Right lobe of liver (tissue), 4 donors: ENCODE measurements at regions not wholly inside any gene's neighbourhood (a gene's known extent, or its start where the extent isn't known, plus 50 kb on each side); places are given as distances from the start of the nearest gene placed in this dataset.

Source experiments
- POLR2A ChIP-seq: fragments of 450-650 bp; IDR thresholded peaks from one replicate; pipeline ENCODE4 v1.6.1; 2017; ENCODE audit warnings: antibody characterized with exemption, mild to moderate bottlenecking
- TF ChIP-seq, protein P1 (sequence below), 4 donors: fragments of 200-600 bp in 3 of 4; fragments of 450-650 bp in 1 of 4; IDR thresholded peaks; one replicate each; pipeline versions ENCODE4 v1.5.1 to v1.8.0; 2016 to 2022; ENCODE audit warnings: antibody characterized with exemption in 4 of 4, mild to moderate bottlenecking in 2 of 4
- donor health status: DM: no; HTN: no; CAD: no.
- donor health status: DM: no; HTN: no; CAD: no.
- donor health status: DM: no; HTN: yes; CAD: no.

DNA sequence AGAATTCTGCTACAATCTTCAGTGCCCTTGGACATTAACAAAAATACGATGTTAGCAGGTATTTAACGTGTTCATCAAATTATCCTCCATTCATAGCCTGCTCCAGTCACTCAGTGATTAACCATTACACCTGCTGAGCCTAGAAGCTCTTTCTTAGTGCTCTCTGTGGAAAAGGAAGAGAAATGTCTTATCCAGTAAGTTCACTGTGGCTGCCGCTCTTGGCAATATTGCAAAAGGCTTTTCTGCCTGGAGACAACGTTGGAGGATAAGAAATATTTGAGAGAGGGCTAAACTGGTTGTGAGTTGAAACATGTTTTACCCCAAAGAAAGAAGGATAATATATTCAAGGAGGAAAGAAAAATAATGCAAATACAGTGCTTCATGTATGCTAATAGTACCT lies 217.4 kb upstream of the HSF2 start:
- TF ChIP-seq, protein P1, sequence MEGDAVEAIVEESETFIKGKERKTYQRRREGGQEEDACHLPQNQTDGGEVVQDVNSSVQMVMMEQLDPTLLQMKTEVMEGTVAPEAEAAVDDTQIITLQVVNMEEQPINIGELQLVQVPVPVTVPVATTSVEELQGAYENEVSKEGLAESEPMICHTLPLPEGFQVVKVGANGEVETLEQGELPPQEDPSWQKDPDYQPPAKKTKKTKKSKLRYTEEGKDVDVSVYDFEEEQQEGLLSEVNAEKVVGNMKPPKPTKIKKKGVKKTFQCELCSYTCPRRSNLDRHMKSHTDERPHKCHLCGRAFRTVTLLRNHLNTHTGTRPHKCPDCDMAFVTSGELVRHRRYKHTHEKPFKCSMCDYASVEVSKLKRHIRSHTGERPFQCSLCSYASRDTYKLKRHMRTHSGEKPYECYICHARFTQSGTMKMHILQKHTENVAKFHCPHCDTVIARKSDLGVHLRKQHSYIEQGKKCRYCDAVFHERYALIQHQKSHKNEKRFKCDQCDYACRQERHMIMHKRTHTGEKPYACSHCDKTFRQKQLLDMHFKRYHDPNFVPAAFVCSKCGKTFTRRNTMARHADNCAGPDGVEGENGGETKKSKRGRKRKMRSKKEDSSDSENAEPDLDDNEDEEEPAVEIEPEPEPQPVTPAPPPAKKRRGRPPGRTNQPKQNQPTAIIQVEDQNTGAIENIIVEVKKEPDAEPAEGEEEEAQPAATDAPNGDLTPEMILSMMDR (IDR thresholded peaks at IDR 0.05), result no peak
- no peak for TF ChIP-seq POLR2A
